Type B pancreatic cell (in vitro differentiated cells): ENCODE measurements at regions not wholly inside any gene's neighbourhood (a gene's known extent, or its start where the extent isn't known, plus 50 kb on each side); places are given as distances from the start of the nearest gene placed in this dataset.

ENCODE experiments used
- DNase-seq: peaks from one replicate; pipeline ENCODE4 v3.0.0; 2021; ENCODE audit warnings: mixed read lengths; ENCODE audit not compliant: unreplicated experiment; ENCODE audit errors: extremely low spot score
- H3K27ac Mint-ChIP-seq: 2 replicates; pipeline ENCODE4 v1.8.0; 2021; ENCODE audit warnings: mild to moderate bottlenecking, mixed read lengths
- H3K27me3 Mint-ChIP-seq: 2 replicates; pipeline ENCODE4 v1.8.0; 2021; ENCODE audit warnings: mixed read lengths
- H3K36me3 Mint-ChIP-seq: 2 replicates; pipeline ENCODE4 v1.8.0; 2021; ENCODE audit warnings: mixed read lengths
- H3K4me1 Mint-ChIP-seq: one replicate; pipeline ENCODE4 v1.8.0; 2021; ENCODE audit warnings: mixed read lengths; ENCODE audit not compliant: unreplicated experiment
- H3K4me3 Mint-ChIP-seq: 2 replicates; pipeline ENCODE4 v1.8.0; 2021; ENCODE audit warnings: mild to moderate bottlenecking, mixed read lengths
- H3K9me3 Mint-ChIP-seq: 2 replicates; pipeline ENCODE4 v1.8.0; 2021; ENCODE audit warnings: mixed read lengths
- TF ChIP-seq, protein P1 (sequence below): fragments of 200-600 bp; sonication (generic); conservative IDR thresholded peaks from 2 replicates; pipeline ENCODE4 v1.5.0; 2021; ENCODE audit warnings: antibody characterized with exemption, mild to moderate bottlenecking

DNA sequence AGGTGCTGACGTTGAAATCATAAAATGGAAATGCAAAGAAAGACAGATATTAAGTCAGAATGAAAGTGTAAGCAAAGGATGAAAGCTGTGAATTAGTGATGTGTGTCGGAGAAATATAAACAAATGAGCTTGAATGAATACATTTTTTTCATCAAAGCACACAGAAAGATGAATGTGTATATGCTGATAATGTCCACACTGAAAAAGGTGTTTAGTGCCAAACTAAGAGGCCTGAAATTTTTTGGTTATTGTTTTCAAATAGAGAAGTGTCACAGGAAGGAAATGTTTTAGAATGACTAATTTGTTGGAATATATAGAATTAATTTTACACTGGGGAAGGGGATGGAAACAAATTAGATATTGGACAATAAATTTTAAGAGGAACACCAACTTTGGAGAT is 1217.6 kb downstream of the PCDH18 start:
- DNase-seq = no peak

GRCh38 chr4:136311774-136312173 is 1220.5 kb downstream of the PCDH18 start:
- Mint-ChIP-seq H3K4me3 (no peak overlapping the region), H3K27me3 (no peaks in the 10 kb centered on the region), H3K27ac (no peak overlapping the region), H3K9me3 (no peaks in the 10 kb centered on the region), H3K4me1 (peaks cover 5% of the 10 kb centered on the region), H3K36me3 (no peaks in the 10 kb centered on the region)
- TF ChIP-seq, protein P1, sequence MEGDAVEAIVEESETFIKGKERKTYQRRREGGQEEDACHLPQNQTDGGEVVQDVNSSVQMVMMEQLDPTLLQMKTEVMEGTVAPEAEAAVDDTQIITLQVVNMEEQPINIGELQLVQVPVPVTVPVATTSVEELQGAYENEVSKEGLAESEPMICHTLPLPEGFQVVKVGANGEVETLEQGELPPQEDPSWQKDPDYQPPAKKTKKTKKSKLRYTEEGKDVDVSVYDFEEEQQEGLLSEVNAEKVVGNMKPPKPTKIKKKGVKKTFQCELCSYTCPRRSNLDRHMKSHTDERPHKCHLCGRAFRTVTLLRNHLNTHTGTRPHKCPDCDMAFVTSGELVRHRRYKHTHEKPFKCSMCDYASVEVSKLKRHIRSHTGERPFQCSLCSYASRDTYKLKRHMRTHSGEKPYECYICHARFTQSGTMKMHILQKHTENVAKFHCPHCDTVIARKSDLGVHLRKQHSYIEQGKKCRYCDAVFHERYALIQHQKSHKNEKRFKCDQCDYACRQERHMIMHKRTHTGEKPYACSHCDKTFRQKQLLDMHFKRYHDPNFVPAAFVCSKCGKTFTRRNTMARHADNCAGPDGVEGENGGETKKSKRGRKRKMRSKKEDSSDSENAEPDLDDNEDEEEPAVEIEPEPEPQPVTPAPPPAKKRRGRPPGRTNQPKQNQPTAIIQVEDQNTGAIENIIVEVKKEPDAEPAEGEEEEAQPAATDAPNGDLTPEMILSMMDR = no peak
- no peak for DNase-seq

More for the DNA sequence above, 1217.6 kb downstream of the PCDH18 start:
- Mint-ChIP-seq H3K4me1 (peaks cover 5% of the 10 kb centered on the region), H3K27me3 (no peaks in the 10 kb centered on the region), H3K27ac (no peak overlapping the region), H3K36me3 (no peaks in the 10 kb centered on the region), H3K9me3 (no peaks in the 10 kb centered on the region), H3K4me3 (no peak overlapping the region)
- TF ChIP-seq, protein P1 = no peak

DNA sequence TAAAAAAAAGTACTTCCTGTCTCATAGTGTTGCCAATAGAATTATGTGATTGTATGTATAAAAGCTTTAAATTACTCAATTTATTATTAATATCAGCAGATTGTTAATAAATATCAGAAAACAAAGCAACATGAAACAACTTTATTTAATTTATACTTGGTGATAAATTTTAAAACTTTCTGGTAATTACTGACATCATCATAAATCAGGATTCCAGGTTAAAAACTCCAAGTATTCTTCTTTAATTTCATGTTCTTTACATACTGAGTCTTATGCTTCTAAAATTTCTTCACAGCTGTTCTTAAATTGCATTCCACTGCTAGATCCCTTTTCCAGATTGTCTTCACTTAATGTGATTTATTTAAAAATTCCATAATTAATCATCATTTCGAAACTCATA is 1224.5 kb downstream of the PCDH18 start:
- Mint-ChIP-seq H3K27me3 (no peaks in the 10 kb centered on the region), H3K4me1 (no peaks in the 10 kb centered on the region), H3K9me3 (no peaks in the 10 kb centered on the region), H3K36me3 (no peaks in the 10 kb centered on the region), H3K27ac (no peak overlapping the region), H3K4me3 (no peak overlapping the region)
- no peak for DNase-seq
- TF ChIP-seq, protein P1 = no peak

DNA sequence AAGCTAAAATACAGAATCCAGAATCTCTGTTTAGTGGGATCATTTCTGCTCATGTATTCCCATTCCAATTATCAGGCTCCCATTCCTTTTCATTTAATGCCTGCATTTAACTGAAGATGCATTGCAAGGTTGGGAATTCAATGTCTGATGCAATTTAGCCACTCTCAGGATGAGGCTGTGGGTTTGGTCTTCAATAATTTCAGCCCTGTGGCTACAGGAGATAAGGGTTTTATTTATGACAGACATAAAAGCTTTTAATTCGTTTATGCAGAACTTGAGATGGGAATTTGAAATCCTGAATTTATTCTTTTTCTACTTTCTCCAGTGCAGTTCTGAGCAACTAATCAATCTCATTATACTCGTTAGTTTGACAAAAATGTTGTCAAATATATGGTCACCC is 1225.9 kb downstream of the PCDH18 start:
- no peaks in the 10 kb centered on the region for H3K36me3 Mint-ChIP-seq
- no peak overlapping the region for H3K4me3 Mint-ChIP-seq
- TF ChIP-seq, protein P1 = no peak
- H3K9me3 Mint-ChIP-seq = no peaks in the 10 kb centered on the region
- H3K4me1 Mint-ChIP-seq = no peaks in the 10 kb centered on the region
- H3K27ac Mint-ChIP-seq = no peak overlapping the region
- no peak for DNase-seq
- no peaks in the 10 kb centered on the region for H3K27me3 Mint-ChIP-seq

- Mint-ChIP-seq H3K27me3 (no peaks in the 10 kb centered on the region), H3K4me3 (no peak overlapping the region), H3K9me3 (no peaks in the 10 kb centered on the region), H3K36me3 (no peaks in the 10 kb centered on the region), H3K4me1 (no peaks in the 10 kb centered on the region), H3K27ac (no peak overlapping the region)
- TF ChIP-seq, protein P1 = no peak
- no peak for DNase-seq
Observed at GRCh38 chr4:136302566-136302965, 1229.7 kb downstream of the PCDH18 start.
